ENCODE measurements at regions not wholly inside any gene's neighbourhood (a gene's known extent, or its start where the extent isn't known, plus 50 kb on each side); places are given as distances from the start of the nearest gene placed in this dataset.

DNA sequence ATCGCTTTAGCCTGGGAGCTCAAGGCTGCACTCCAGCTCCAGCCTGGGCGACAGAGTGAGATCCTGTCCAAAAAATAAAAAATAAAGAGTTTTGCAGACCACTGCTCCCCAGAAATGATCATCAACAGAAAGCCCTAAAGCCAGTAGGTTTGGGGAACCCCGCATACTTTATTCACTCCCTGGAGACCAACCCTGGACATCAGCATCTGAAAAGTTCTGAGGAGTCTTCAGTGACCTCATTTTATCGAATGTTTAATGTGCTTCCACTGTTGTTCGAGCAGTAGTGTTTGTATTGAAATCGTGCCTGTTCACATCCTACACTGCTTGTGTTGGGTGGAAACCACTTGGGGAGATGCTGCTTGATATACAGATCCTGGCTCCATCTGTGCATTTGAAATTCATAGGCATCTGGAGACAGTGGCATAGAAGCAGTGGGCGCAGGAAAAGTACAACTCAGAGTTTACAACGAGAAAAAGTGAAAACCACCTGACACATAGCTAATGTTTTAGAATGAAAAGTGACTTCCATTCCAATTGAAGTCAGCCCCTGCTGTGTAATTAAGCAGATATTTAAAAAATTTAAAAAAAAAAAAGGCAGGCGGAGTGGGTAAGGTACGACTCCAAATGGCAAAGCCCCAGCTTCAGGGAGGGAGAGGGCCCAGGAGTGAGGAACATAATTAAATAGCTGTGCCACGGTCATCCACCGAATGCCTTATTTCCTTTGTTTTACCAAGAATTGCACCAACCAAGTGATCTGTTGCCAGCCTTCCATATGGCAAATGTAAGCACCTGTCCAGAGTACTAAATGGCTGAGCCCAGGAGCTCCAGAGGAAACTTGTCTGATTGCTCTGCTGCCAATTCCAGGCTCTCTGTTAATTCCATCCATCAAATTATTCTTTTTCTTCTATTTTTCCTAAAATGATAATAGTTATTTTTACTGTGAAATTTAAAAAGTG lies 100.4 kb upstream of the NAA20 start:
- TF ChIP-seq ZNF565 (CRISPR knock-in tag; conservative IDR thresholded peaks at IDR 0.05; ENCODE audit: low read depth) (no peak), ZNF8 (CRISPR knock-in tag; IDR thresholded peaks at IDR 0.05) (no peak), ZNF70 (CRISPR knock-in tag; IDR thresholded peaks at IDR 0.05) (no peak), PPARA (CRISPR knock-in tag; IDR thresholded peaks at IDR 0.05; ENCODE audit: borderline replicate concordance) (no peak), OSR1 (CRISPR knock-in tag; IDR thresholded peaks at IDR 0.05) (no peak), GLIS3 (CRISPR knock-in tag; IDR thresholded peaks at IDR 0.05) (no peak), TOX (CRISPR knock-in tag; IDR thresholded peaks at IDR 0.05; ENCODE audit: borderline replicate concordance) (no peak)
- TF ChIP-seq, protein P1, sequence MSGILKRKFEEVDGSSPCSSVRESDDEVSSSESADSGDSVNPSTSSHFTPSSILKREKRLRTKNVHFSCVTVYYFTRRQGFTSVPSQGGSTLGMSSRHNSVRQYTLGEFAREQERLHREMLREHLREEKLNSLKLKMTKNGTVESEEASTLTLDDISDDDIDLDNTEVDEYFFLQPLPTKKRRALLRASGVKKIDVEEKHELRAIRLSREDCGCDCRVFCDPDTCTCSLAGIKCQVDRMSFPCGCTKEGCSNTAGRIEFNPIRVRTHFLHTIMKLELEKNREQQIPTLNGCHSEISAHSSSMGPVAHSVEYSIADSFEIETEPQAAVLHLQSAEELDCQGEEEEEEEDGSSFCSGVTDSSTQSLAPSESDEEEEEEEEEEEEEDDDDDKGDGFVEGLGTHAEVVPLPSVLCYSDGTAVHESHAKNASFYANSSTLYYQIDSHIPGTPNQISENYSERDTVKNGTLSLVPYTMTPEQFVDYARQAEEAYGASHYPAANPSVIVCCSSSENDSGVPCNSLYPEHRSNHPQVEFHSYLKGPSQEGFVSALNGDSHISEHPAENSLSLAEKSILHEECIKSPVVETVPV (CRISPR knock-in tag; IDR thresholded peaks at IDR 0.05): no peak
- TF ChIP-seq, protein P2, sequence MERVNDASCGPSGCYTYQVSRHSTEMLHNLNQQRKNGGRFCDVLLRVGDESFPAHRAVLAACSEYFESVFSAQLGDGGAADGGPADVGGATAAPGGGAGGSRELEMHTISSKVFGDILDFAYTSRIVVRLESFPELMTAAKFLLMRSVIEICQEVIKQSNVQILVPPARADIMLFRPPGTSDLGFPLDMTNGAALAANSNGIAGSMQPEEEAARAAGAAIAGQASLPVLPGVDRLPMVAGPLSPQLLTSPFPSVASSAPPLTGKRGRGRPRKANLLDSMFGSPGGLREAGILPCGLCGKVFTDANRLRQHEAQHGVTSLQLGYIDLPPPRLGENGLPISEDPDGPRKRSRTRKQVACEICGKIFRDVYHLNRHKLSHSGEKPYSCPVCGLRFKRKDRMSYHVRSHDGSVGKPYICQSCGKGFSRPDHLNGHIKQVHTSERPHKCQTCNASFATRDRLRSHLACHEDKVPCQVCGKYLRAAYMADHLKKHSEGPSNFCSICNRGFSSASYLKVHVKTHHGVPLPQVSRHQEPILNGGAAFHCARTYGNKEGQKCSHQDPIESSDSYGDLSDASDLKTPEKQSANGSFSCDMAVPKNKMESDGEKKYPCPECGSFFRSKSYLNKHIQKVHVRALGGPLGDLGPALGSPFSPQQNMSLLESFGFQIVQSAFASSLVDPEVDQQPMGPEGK (CRISPR knock-in tag; IDR thresholded peaks at IDR 0.05; ENCODE audit: borderline replicate concordance): no peak

DNA sequence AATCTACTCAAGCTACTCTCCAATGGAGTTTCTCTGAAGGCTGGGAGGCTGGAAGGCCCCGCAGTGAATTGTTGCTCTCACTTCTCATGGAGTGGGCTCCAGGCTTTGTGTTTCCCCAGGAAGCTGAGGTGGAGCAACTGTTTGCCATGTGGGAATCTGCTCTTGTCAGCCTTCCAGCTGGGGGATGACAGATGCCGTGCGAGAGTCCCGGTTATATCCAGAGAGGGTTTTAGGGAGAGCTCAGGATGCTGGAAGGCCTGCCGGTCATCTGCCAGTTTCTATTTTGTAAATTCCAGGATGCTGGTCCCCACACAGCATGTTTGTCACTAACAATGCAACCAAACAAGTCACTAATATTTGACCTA lies 98.2 kb upstream of the NAA20 start:
- TF ChIP-seq ZNF8 (CRISPR knock-in tag; IDR thresholded peaks at IDR 0.05) (no peak), ZNF70 (CRISPR knock-in tag; IDR thresholded peaks at IDR 0.05) (no peak), ARNTL (CRISPR knock-in tag; IDR thresholded peaks at IDR 0.05; ENCODE audit: borderline replicate concordance, low read depth) (no peak), BACH2 (CRISPR knock-in tag; IDR thresholded peaks at IDR 0.05; ENCODE audit: borderline replicate concordance) (no peak)
- no peak for ATAC-seq

More for the DNA sequence above, 100.4 kb upstream of the NAA20 start:
- ATAC-seq: no peak

- no peak for ATAC-seq
- TF ChIP-seq, protein P1 (CRISPR knock-in tag; IDR thresholded peaks at IDR 0.05): no peak
- TF ChIP-seq ESRRG (CRISPR knock-in tag; IDR thresholded peaks at IDR 0.05) (no peak), CSDC2 (CRISPR knock-in tag; IDR thresholded peaks at IDR 0.05) (no peak), ZNF565 (CRISPR knock-in tag; conservative IDR thresholded peaks at IDR 0.05; ENCODE audit: low read depth) (no peak), POU6F1 (CRISPR knock-in tag; IDR thresholded peaks at IDR 0.05; ENCODE audit: borderline replicate concordance, low read depth) (no peak), ZC3H10 (CRISPR knock-in tag; IDR thresholded peaks at IDR 0.05) (no peak), TOX (CRISPR knock-in tag; IDR thresholded peaks at IDR 0.05; ENCODE audit: borderline replicate concordance) (no peak), ARNTL (CRISPR knock-in tag; IDR thresholded peaks at IDR 0.05; ENCODE audit: borderline replicate concordance, low read depth) (no peak), ZNF70 (CRISPR knock-in tag; IDR thresholded peaks at IDR 0.05) (no peak), BACH2 (CRISPR knock-in tag; IDR thresholded peaks at IDR 0.05; ENCODE audit: borderline replicate concordance) (no peak), ISL1 (CRISPR knock-in tag; IDR thresholded peaks at IDR 0.05) (no peak), OSR1 (CRISPR knock-in tag; IDR thresholded peaks at IDR 0.05) (no peak), PPARA (CRISPR knock-in tag; IDR thresholded peaks at IDR 0.05; ENCODE audit: borderline replicate concordance) (no peak)
- TF ChIP-seq, protein P2 (CRISPR knock-in tag; IDR thresholded peaks at IDR 0.05; ENCODE audit: borderline replicate concordance): no peak
These were observed 96.6 kb upstream of the NAA20 start for GRCh38 chr20:19920381-19921138.
